ENCODE measurements at regions not wholly inside any gene's neighbourhood (a gene's known extent, or its start where the extent isn't known, plus 50 kb on each side); places are given as distances from the start of the nearest gene placed in this dataset.

DNA sequence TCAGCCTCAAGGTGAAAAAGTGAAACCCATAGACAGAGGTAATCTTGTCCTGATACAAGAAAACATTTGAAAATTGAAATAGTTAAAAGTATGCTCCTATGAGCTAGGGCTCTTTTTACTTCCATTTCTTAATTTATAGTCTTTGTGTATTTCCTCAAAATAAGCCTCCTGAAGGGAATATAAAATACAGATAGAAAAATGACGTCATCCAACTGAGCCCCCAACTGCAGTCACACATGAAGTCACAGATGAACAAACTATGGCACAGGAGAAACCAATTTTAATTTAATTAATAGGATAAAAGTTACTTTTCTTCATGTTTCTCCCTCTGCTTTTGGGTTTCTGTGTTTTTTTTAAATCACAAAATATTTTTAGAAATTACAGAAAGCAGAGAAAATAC lies 280.3 kb downstream of the HTR7 start:
- Histone ChIP-seq H3K4me2 (ENCODE audit: low read depth, low read length, poor library complexity, severe bottlenecking) (no peak overlapping the region), H3K9me3 (ENCODE audit: insufficient read depth, low read length) (no peaks in the 10 kb centered on the region), H2AFZ (ENCODE audit: low read depth, low read length, severe bottlenecking) (no peak overlapping the region), H3K9ac (ENCODE audit: low read length) (no peak overlapping the region), H3K27me3 (ENCODE audit: low read length) (no peaks in the 10 kb centered on the region), H4K20me1 (ENCODE audit: low read depth, low read length) (no peaks in the 10 kb centered on the region), H3K79me2 (ENCODE audit: insufficient read depth, low read length) (no peaks in the 10 kb centered on the region), H3F3A (ENCODE audit: insufficient read depth) (no peaks in the 10 kb centered on the region), H3K27ac (ENCODE audit: low read depth, low read length) (no peak overlapping the region), H3K4me3 (ENCODE audit: insufficient read depth, low read length, poor library complexity, severe bottlenecking) (no peak overlapping the region), H3K9me2 (replicated peaks; ENCODE audit: insufficient read depth, low read length) (no peaks in the 10 kb centered on the region), H3K36me3 (ENCODE audit: low read length) (no peaks in the 10 kb centered on the region)
- no peak for TF ChIP-seq EZH2phosphoT487 (conservative IDR thresholded peaks at IDR 0.05; ENCODE audit: low read length)
- TF ChIP-seq, protein P1, sequence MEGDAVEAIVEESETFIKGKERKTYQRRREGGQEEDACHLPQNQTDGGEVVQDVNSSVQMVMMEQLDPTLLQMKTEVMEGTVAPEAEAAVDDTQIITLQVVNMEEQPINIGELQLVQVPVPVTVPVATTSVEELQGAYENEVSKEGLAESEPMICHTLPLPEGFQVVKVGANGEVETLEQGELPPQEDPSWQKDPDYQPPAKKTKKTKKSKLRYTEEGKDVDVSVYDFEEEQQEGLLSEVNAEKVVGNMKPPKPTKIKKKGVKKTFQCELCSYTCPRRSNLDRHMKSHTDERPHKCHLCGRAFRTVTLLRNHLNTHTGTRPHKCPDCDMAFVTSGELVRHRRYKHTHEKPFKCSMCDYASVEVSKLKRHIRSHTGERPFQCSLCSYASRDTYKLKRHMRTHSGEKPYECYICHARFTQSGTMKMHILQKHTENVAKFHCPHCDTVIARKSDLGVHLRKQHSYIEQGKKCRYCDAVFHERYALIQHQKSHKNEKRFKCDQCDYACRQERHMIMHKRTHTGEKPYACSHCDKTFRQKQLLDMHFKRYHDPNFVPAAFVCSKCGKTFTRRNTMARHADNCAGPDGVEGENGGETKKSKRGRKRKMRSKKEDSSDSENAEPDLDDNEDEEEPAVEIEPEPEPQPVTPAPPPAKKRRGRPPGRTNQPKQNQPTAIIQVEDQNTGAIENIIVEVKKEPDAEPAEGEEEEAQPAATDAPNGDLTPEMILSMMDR (IDR thresholded peaks at IDR 0.05; ENCODE audit: insufficient read depth, low read length, poor library complexity, severe bottlenecking), result no peak

GRCh38 chr10:90579602-90580242 lies 278.1 kb downstream of the HTR7 start:
- Histone ChIP-seq H3K9me3 (ENCODE audit: insufficient read depth, low read length) (no peaks in the 10 kb centered on the region), H3K79me2 (ENCODE audit: insufficient read depth, low read length) (no peaks in the 10 kb centered on the region), H3K9me2 (replicated peaks; ENCODE audit: insufficient read depth, low read length) (no peaks in the 10 kb centered on the region), H3K4me3 (ENCODE audit: insufficient read depth, low read length, poor library complexity, severe bottlenecking) (no peak overlapping the region), H3K27ac (ENCODE audit: low read depth, low read length) (no peak overlapping the region), H3K4me2 (ENCODE audit: low read depth, low read length, poor library complexity, severe bottlenecking) (no peak overlapping the region), H3K9ac (ENCODE audit: low read length) (no peak overlapping the region), H3F3A (ENCODE audit: insufficient read depth) (no peaks in the 10 kb centered on the region), H2AFZ (ENCODE audit: low read depth, low read length, severe bottlenecking) (no peak overlapping the region), H4K20me1 (ENCODE audit: low read depth, low read length) (no peaks in the 10 kb centered on the region), H3K36me3 (ENCODE audit: low read length) (no peaks in the 10 kb centered on the region), H3K27me3 (ENCODE audit: low read length) (no peaks in the 10 kb centered on the region)
- no peak for TF ChIP-seq EZH2phosphoT487 (conservative IDR thresholded peaks at IDR 0.05; ENCODE audit: low read length)
- TF ChIP-seq, protein P1 (IDR thresholded peaks at IDR 0.05; ENCODE audit: insufficient read depth, low read length, poor library complexity, severe bottlenecking), result no peak

DNA sequence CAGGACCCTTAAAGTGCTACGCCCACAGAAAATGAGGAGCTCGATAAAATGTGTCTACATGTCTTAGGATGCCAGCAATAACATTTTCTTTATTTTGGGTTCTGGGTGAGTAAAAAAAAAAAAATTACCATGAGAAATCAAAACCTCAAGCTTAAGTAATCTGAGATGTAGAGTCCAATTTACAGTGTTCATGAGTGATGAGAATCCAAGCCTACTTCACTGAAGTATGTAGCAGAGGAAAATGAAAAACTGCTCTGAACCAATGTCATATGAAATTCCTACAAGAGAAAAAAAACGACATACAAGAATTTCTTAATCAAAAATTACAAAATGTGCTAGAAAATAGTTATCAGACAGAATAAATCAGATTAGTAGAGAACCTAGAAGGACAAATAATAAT lies 274.4 kb downstream of the HTR7 start:
- Histone ChIP-seq H3K27me3 (ENCODE audit: low read length) (no peaks in the 10 kb centered on the region), H2AFZ (ENCODE audit: low read depth, low read length, severe bottlenecking) (no peak overlapping the region), H3K36me3 (ENCODE audit: low read length) (no peaks in the 10 kb centered on the region), H3K4me3 (ENCODE audit: insufficient read depth, low read length, poor library complexity, severe bottlenecking) (no peak overlapping the region), H3K9ac (ENCODE audit: low read length) (no peak overlapping the region), H4K20me1 (ENCODE audit: low read depth, low read length) (no peaks in the 10 kb centered on the region), H3F3A (ENCODE audit: insufficient read depth) (no peaks in the 10 kb centered on the region), H3K27ac (ENCODE audit: low read depth, low read length) (no peak overlapping the region), H3K9me3 (ENCODE audit: insufficient read depth, low read length) (no peaks in the 10 kb centered on the region), H3K79me2 (ENCODE audit: insufficient read depth, low read length) (no peaks in the 10 kb centered on the region), H3K4me2 (ENCODE audit: low read depth, low read length, poor library complexity, severe bottlenecking) (no peak overlapping the region), H3K9me2 (replicated peaks; ENCODE audit: insufficient read depth, low read length) (no peaks in the 10 kb centered on the region)
- no peak for TF ChIP-seq EZH2phosphoT487 (conservative IDR thresholded peaks at IDR 0.05; ENCODE audit: low read length)
- TF ChIP-seq, protein P1 (IDR thresholded peaks at IDR 0.05; ENCODE audit: insufficient read depth, low read length, poor library complexity, severe bottlenecking), result no peak

All from SU-DHL-6 (cell line).